ENCODE measurements at regions not wholly inside any gene's neighbourhood (a gene's known extent, or its start where the extent isn't known, plus 50 kb on each side); places are given as distances from the start of the nearest gene placed in this dataset.

- TF ChIP-seq TCF12 (IDR thresholded peaks at IDR 0.05; ENCODE audit: low read depth) (no peak), NFIC (IDR thresholded peaks at IDR 0.05) (0 out of 2 replicates have a peak, but pooled peaks have one; percentile 10)
These were observed 503.4 kb downstream of the NFIB start for GRCh38 chr9:13810510-13810909.

- no peak for TF ChIP-seq ZBTB7A (IDR thresholded peaks at IDR 0.05; ENCODE audit: low read depth)
- no peak for TF ChIP-seq NFIC (IDR thresholded peaks at IDR 0.05)
- TF ChIP-seq EP300 (IDR thresholded peaks at IDR 0.05; ENCODE audit: borderline replicate concordance) = no peak
- TF ChIP-seq CEBPB (IDR thresholded peaks at IDR 0.05) = no peak
- no peak for TF ChIP-seq FOXM1 (IDR thresholded peaks at IDR 0.05; ENCODE audit: borderline replicate concordance, low read depth)
- TF ChIP-seq USF1 (IDR thresholded peaks at IDR 0.05) = no peak
- TF ChIP-seq MAX (IDR thresholded peaks at IDR 0.05) = no peak
- no peak for TF ChIP-seq RAD21 (IDR thresholded peaks at IDR 0.05; ENCODE audit: low read depth)
- TF ChIP-seq TEAD4 (IDR thresholded peaks at IDR 0.05) = no peak
- TF ChIP-seq EGR1 (IDR thresholded peaks at IDR 0.05) = no peak
- no peak for TF ChIP-seq REST (IDR thresholded peaks at IDR 0.05; ENCODE audit: low read depth)
- no peak for TF ChIP-seq TAF1 (IDR thresholded peaks at IDR 0.05; ENCODE audit: low read depth)
- no peak for TF ChIP-seq YY1 (IDR thresholded peaks at IDR 0.05; ENCODE audit: low read depth)
- no peak for TF ChIP-seq CREB1 (IDR thresholded peaks at IDR 0.05; ENCODE audit: low read depth)
- no peak for TF ChIP-seq TCF12 (IDR thresholded peaks at IDR 0.05; ENCODE audit: low read depth)
These were observed 504.5 kb downstream of the NFIB start for GRCh38 chr9:13809401-13809800.

- no peak for TF ChIP-seq USF1 (IDR thresholded peaks at IDR 0.05)
- no peak for TF ChIP-seq RAD21 (IDR thresholded peaks at IDR 0.05; ENCODE audit: low read depth)
- TF ChIP-seq REST (IDR thresholded peaks at IDR 0.05; ENCODE audit: low read depth) = no peak
- no peak for TF ChIP-seq NFIC (IDR thresholded peaks at IDR 0.05)
- TF ChIP-seq CEBPB (IDR thresholded peaks at IDR 0.05) = no peak
- TF ChIP-seq TAF1 (IDR thresholded peaks at IDR 0.05; ENCODE audit: low read depth) = no peak
- no peak for TF ChIP-seq YY1 (IDR thresholded peaks at IDR 0.05; ENCODE audit: low read depth)
- no peak for TF ChIP-seq TEAD4 (IDR thresholded peaks at IDR 0.05)
- no peak for TF ChIP-seq CREB1 (IDR thresholded peaks at IDR 0.05; ENCODE audit: low read depth)
- TF ChIP-seq FOXM1 (IDR thresholded peaks at IDR 0.05; ENCODE audit: borderline replicate concordance, low read depth) = no peak
- no peak for TF ChIP-seq MAX (IDR thresholded peaks at IDR 0.05)
- no peak for TF ChIP-seq ZBTB7A (IDR thresholded peaks at IDR 0.05; ENCODE audit: low read depth)
- TF ChIP-seq EP300 (IDR thresholded peaks at IDR 0.05; ENCODE audit: borderline replicate concordance) = no peak
- TF ChIP-seq TCF12 (IDR thresholded peaks at IDR 0.05; ENCODE audit: low read depth) = no peak
- no peak for TF ChIP-seq EGR1 (IDR thresholded peaks at IDR 0.05)
These were observed 506.8 kb downstream of the NFIB start for GRCh38 chr9:13807118-13807517.

GRCh38 chr9:13806714-13807113, 507.2 kb downstream of the NFIB start:
- TF ChIP-seq EGR1 (IDR thresholded peaks at IDR 0.05) (no peak), RAD21 (IDR thresholded peaks at IDR 0.05; ENCODE audit: low read depth) (no peak), MAX (IDR thresholded peaks at IDR 0.05) (no peak), TAF1 (IDR thresholded peaks at IDR 0.05; ENCODE audit: low read depth) (no peak), FOXM1 (IDR thresholded peaks at IDR 0.05; ENCODE audit: borderline replicate concordance, low read depth) (no peak), TEAD4 (IDR thresholded peaks at IDR 0.05) (no peak), EP300 (IDR thresholded peaks at IDR 0.05; ENCODE audit: borderline replicate concordance) (no peak), NFIC (IDR thresholded peaks at IDR 0.05) (no peak), YY1 (IDR thresholded peaks at IDR 0.05; ENCODE audit: low read depth) (no peak), ZBTB7A (IDR thresholded peaks at IDR 0.05; ENCODE audit: low read depth) (no peak), USF1 (IDR thresholded peaks at IDR 0.05) (no peak), TCF12 (IDR thresholded peaks at IDR 0.05; ENCODE audit: low read depth) (no peak), REST (IDR thresholded peaks at IDR 0.05; ENCODE audit: low read depth) (no peak), CREB1 (IDR thresholded peaks at IDR 0.05; ENCODE audit: low read depth) (no peak), CEBPB (IDR thresholded peaks at IDR 0.05) (no peak)
